Liver (tissue), 3 donors: ENCODE measurements at regions not wholly inside any gene's neighbourhood (a gene's known extent, or its start where the extent isn't known, plus 50 kb on each side); places are given as distances from the start of the nearest gene placed in this dataset.

Source experiments
- EGR1 ChIP-seq, 2 donors: IDR thresholded peaks; 2 replicates each; pipeline ENCODE4 v1.6.1; 2016 to 2018; ENCODE audit warnings: antibody characterized with exemption in 2 of 2, low read depth in 2 of 2
- TF ChIP-seq, protein P1 (sequence below): fragments of 150-350 bp; IDR thresholded peaks from 2 replicates; pipeline ENCODE4 v1.5.1; 2017; ENCODE audit warnings: improper control_type of control experiment, low read depth, low read length; ENCODE audit not compliant: missing input control
- donor health status: healthy.
- donor health status: healthy.

DNA sequence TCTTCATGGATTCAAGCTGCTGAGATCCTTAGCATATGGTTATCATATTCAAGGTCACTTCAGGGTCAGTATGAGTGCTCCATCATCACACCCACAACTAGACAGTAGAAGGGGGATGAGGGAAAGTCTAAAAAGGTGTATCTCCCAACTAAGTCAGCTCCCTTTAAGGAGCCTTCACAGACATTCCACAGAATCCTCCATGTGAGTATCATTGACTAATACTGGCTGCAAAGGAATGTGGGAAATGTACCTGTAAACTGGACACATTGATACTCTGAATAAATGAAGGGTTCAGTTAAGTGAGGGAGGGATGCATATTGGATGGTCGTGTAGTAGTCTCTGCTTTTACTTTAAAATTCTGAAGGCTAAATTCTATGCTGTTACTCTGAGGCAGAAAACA is 330.7 kb downstream of the LRRC70 start:
- TF ChIP-seq EGR1 (IDR thresholded peaks at IDR 0.05; ENCODE audit: low read depth in 2 of 2): no peak
- TF ChIP-seq, protein P1, sequence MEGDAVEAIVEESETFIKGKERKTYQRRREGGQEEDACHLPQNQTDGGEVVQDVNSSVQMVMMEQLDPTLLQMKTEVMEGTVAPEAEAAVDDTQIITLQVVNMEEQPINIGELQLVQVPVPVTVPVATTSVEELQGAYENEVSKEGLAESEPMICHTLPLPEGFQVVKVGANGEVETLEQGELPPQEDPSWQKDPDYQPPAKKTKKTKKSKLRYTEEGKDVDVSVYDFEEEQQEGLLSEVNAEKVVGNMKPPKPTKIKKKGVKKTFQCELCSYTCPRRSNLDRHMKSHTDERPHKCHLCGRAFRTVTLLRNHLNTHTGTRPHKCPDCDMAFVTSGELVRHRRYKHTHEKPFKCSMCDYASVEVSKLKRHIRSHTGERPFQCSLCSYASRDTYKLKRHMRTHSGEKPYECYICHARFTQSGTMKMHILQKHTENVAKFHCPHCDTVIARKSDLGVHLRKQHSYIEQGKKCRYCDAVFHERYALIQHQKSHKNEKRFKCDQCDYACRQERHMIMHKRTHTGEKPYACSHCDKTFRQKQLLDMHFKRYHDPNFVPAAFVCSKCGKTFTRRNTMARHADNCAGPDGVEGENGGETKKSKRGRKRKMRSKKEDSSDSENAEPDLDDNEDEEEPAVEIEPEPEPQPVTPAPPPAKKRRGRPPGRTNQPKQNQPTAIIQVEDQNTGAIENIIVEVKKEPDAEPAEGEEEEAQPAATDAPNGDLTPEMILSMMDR: no peak
